ENCODE measurements at regions not wholly inside any gene's neighbourhood (a gene's known extent, or its start where the extent isn't known, plus 50 kb on each side); places are given as distances from the start of the nearest gene placed in this dataset.

- H3K4me2 ChIP-seq (ENCODE audit: low read length), result no peak overlapping the region
- no peaks in the 10 kb centered on the region for H3K9me3 ChIP-seq (ENCODE audit: control insufficient read depth, insufficient read depth, low read length)
- H3K4me3 ChIP-seq (ENCODE audit: low read length), result no peak overlapping the region
- H3K79me2 ChIP-seq (ENCODE audit: control insufficient read depth, low read length), result no peaks in the 10 kb centered on the region
- H4K20me1 ChIP-seq (ENCODE audit: control insufficient read depth, insufficient read depth, low read depth, low read length), result no peaks in the 10 kb centered on the region
- H3K27ac ChIP-seq (ENCODE audit: low read depth, low read length), result no peak overlapping the region
- no peaks in the 10 kb centered on the region for H3F3A ChIP-seq (ENCODE audit: control insufficient read depth, insufficient read depth)
- TF ChIP-seq EZH2phosphoT487 (IDR thresholded peaks at IDR 0.05; ENCODE audit: borderline replicate concordance, low read length) (no peak), CTCF (IDR thresholded peaks at IDR 0.05; ENCODE audit: low read depth, low read length, poor library complexity, severe bottlenecking) (no peak)
- no peaks in the 10 kb centered on the region for H3K9me2 ChIP-seq (replicated peaks; ENCODE audit: control insufficient read depth, low read length)
- H3K27me3 ChIP-seq (ENCODE audit: control insufficient read depth, low read length), result no peaks in the 10 kb centered on the region
- no peaks in the 10 kb centered on the region for H3K36me3 ChIP-seq (ENCODE audit: control insufficient read depth, low read length)
- H3K4me1 ChIP-seq (ENCODE audit: control insufficient read depth, low read length), result no peaks in the 10 kb centered on the region
These were observed 521.4 kb upstream of the TGFBR2 start for GRCh38 chr3:30084971-30085403.

GRCh38 chr3:30085486-30085885 lies 520.9 kb upstream of the TGFBR2 start:
- TF ChIP-seq EZH2phosphoT487 (IDR thresholded peaks at IDR 0.05; ENCODE audit: borderline replicate concordance, low read length), result no peak
- no peak for TF ChIP-seq CTCF (IDR thresholded peaks at IDR 0.05; ENCODE audit: low read depth, low read length, poor library complexity, severe bottlenecking)
- Histone ChIP-seq H3K9me2 (replicated peaks; ENCODE audit: control insufficient read depth, low read length) (no peaks in the 10 kb centered on the region), H3K9me3 (ENCODE audit: control insufficient read depth, insufficient read depth, low read length) (no peaks in the 10 kb centered on the region), H3K4me1 (ENCODE audit: control insufficient read depth, low read length) (no peaks in the 10 kb centered on the region), H3K4me2 (ENCODE audit: low read length) (no peak overlapping the region), H3K4me3 (ENCODE audit: low read length) (no peak overlapping the region), H3K79me2 (ENCODE audit: control insufficient read depth, low read length) (no peaks in the 10 kb centered on the region), H3K36me3 (ENCODE audit: control insufficient read depth, low read length) (no peaks in the 10 kb centered on the region), H3K27me3 (ENCODE audit: control insufficient read depth, low read length) (no peaks in the 10 kb centered on the region), H3K27ac (ENCODE audit: low read depth, low read length) (no peak overlapping the region), H3F3A (ENCODE audit: control insufficient read depth, insufficient read depth) (no peaks in the 10 kb centered on the region), H4K20me1 (ENCODE audit: control insufficient read depth, insufficient read depth, low read depth, low read length) (no peaks in the 10 kb centered on the region)

- Histone ChIP-seq H3K79me2 (ENCODE audit: control insufficient read depth, low read length) (no peaks in the 10 kb centered on the region), H3K9me2 (replicated peaks; ENCODE audit: control insufficient read depth, low read length) (no peaks in the 10 kb centered on the region), H3K36me3 (ENCODE audit: control insufficient read depth, low read length) (no peaks in the 10 kb centered on the region), H3K4me2 (ENCODE audit: low read length) (no peak overlapping the region), H3K27ac (ENCODE audit: low read depth, low read length) (no peak overlapping the region), H3K27me3 (ENCODE audit: control insufficient read depth, low read length) (no peaks in the 10 kb centered on the region), H3F3A (ENCODE audit: control insufficient read depth, insufficient read depth) (no peaks in the 10 kb centered on the region), H3K9me3 (ENCODE audit: control insufficient read depth, insufficient read depth, low read length) (no peaks in the 10 kb centered on the region), H3K4me1 (ENCODE audit: control insufficient read depth, low read length) (no peaks in the 10 kb centered on the region), H4K20me1 (ENCODE audit: control insufficient read depth, insufficient read depth, low read depth, low read length) (no peaks in the 10 kb centered on the region), H3K4me3 (ENCODE audit: low read length) (no peak overlapping the region)
- TF ChIP-seq CTCF (IDR thresholded peaks at IDR 0.05; ENCODE audit: low read depth, low read length, poor library complexity, severe bottlenecking), result no peak
- TF ChIP-seq EZH2phosphoT487 (IDR thresholded peaks at IDR 0.05; ENCODE audit: borderline replicate concordance, low read length), result no peak
These were observed 514.7 kb upstream of the TGFBR2 start for GRCh38 chr3:30091686-30092085.

Data from DOHH2 (cell line).